Central memory CD4-positive, alpha-beta T cell (primary cell): ENCODE measurements at regions not wholly inside any gene's neighbourhood (a gene's known extent, or its start where the extent isn't known, plus 50 kb on each side); places are given as distances from the start of the nearest gene placed in this dataset.

Experiments
- DNase-seq: peaks from one replicate; pipeline ENCODE4 v3.0.0; 2022

GRCh38 chr5:6926491-6927038 lies 213.3 kb downstream of the TENT4A start:
- DNase-seq, result no peak

- no peak for DNase-seq
These were observed 222.8 kb downstream of the TENT4A start for GRCh38 chr5:6936031-6936430.

- no peak for DNase-seq
These were observed 224.4 kb downstream of the TENT4A start for GRCh38 chr5:6937677-6938076.

GRCh38 chr5:6941631-6942030 lies 228.4 kb downstream of the TENT4A start:
- no peak for DNase-seq

- DNase-seq, result no peak
These were observed 230.2 kb downstream of the TENT4A start for GRCh38 chr5:6943197-6944112.

GRCh38 chr5:6948562-6948961 lies 235.3 kb downstream of the TENT4A start:
- no peak for DNase-seq

- no peak for DNase-seq
These were observed 236.0 kb downstream of the TENT4A start for GRCh38 chr5:6949230-6949629.

GRCh38 chr5:6950250-6950649 lies 237.0 kb downstream of the TENT4A start:
- no peak for DNase-seq

GRCh38 chr5:6950860-6951259 lies 237.6 kb downstream of the TENT4A start:
- no peak for DNase-seq

- no peak for DNase-seq
These were observed 247.9 kb downstream of the TENT4A start for GRCh38 chr5:6961123-6961522.

GRCh38 chr5:6961837-6962635 lies 248.8 kb downstream of the TENT4A start:
- DNase-seq, result no peak

- DNase-seq, result no peak
These were observed 263.7 kb downstream of the TENT4A start for GRCh38 chr5:6976971-6977370.

- no peak for DNase-seq
These were observed 265.8 kb downstream of the TENT4A start for GRCh38 chr5:6979061-6979460.

- no peak for DNase-seq
These were observed 276.0 kb downstream of the TENT4A start for GRCh38 chr5:6989230-6989629.

GRCh38 chr5:6994097-6994496 lies 280.9 kb downstream of the TENT4A start:
- DNase-seq, result no peak

GRCh38 chr5:6995115-6995514 lies 281.9 kb downstream of the TENT4A start:
- no peak for DNase-seq

GRCh38 chr5:7000310-7000709 lies 287.1 kb downstream of the TENT4A start:
- DNase-seq, result no peak

GRCh38 chr5:7010591-7010990 lies 297.4 kb downstream of the TENT4A start:
- DNase-seq, result no peak

GRCh38 chr5:7012057-7012456 lies 298.8 kb downstream of the TENT4A start:
- DNase-seq, result no peak

GRCh38 chr5:7014611-7015010 lies 301.4 kb downstream of the TENT4A start:
- DNase-seq, result no peak

- DNase-seq, result no peak
These were observed 302.5 kb downstream of the TENT4A start for GRCh38 chr5:7015586-7016256.

- no peak for DNase-seq
These were observed 303.9 kb downstream of the TENT4A start for GRCh38 chr5:7016999-7017747.
